HepG2 (cell line): ENCODE measurements at regions not wholly inside any gene's neighbourhood (a gene's known extent, or its start where the extent isn't known, plus 50 kb on each side); places are given as distances from the start of the nearest gene placed in this dataset.

Experiments used
- ATAC-seq: fragments of 200-7000 bp; cut with Tn5 transposase; 3 replicates; pipeline ENCODE4 v1.9.1; 2020; ENCODE audit warnings: mild to moderate bottlenecking, moderate library complexity
- BruUV-seq: library from RNA; stranded (reverse); fragments of 400-500 nt; replicated peaks from 2 replicates; lab custom pipeline; 2021; lab: Mats Ljungman, UMichigan
- CTCF ChIA-PET: fragments of 300-600 bp; formaldehyde crosslinking; extraction: SDS; loops from one replicate; lab custom pipeline; 2021; ENCODE audit warnings: low total read pairs, inconsistent platforms, low intra/inter-chr PET ratio; lab: Yijun Ruan, JAX
- POLR2A ChIA-PET: fragments of 350-600 bp; sonication (Branson Sonifier 250); formaldehyde crosslinking; loops from one replicate; lab custom pipeline; 2020; ENCODE audit warnings: antibody characterized with exemption, inconsistent platforms; lab: Yijun Ruan, JAX
- DNase-seq: peaks from one replicate; pipeline ENCODE4 v3.0.0-alpha.2; 2015; ENCODE audit warnings: low spot score
- FAIRE-seq: peaks from 3 replicates; lab custom pipeline; 2011; peaks lifted over from hg19 to GRCh38; lab: Jason Lieb, UNC
- H2AFZ ChIP-seq: one replicate; pipeline ENCODE4 v1.6.1; 2011; ENCODE audit warnings: low read length, inconsistent platforms
- H3K27ac ChIP-seq: fragments of 300-600 bp; 3 replicates; pipeline ENCODE4 v1.8.0; 2011; ENCODE audit warnings: mixed run types, mild to moderate bottlenecking, mixed read lengths, low read length, inconsistent platforms; ENCODE audit not compliant: insufficient read depth; ENCODE audit errors: extremely low read length
- H3K27me3 ChIP-seq, 2 experiments: fragments of 200-600 bp in 1 of 2; 2 replicates in 1 of 2; 3 replicates in 1 of 2; pipeline versions ENCODE4 v1.6.0 to v1.8.0; 2011; ENCODE audit warnings: low read length in 2 of 2, mild to moderate bottlenecking in 2 of 2, moderate library complexity in 2 of 2, inconsistent platforms in 1 of 2; ENCODE audit not compliant: insufficient read depth in 2 of 2, control insufficient read depth in 1 of 2
- H3K36me3 ChIP-seq, 2 experiments: fragments of 200-600 bp in 1 of 2; replicated peaks in 1 of 2; 2 replicates in 1 of 2; 3 replicates in 1 of 2; pipeline versions ENCODE4 v1.5.1 to v1.8.0; 2011; ENCODE audit warnings: low read length in 2 of 2, inconsistent platforms in 1 of 2; ENCODE audit not compliant: insufficient read depth in 2 of 2, control insufficient read depth in 1 of 2
- H3K4me1 ChIP-seq: 2 replicates; pipeline ENCODE4 v1.5.1; 2012; ENCODE audit warnings: low read length, inconsistent platforms; ENCODE audit not compliant: insufficient read depth
- H3K4me2 ChIP-seq: 2 replicates; pipeline ENCODE4 v1.6.0; 2011; ENCODE audit warnings: low read depth, low read length, inconsistent platforms
- H3K4me3 ChIP-seq, 3 experiments: fragments of 200-600 bp in 1 of 3; sonication (generic), shearing (Covaris generic) in 1 of 3; replicated peaks in 1 of 3; 2 replicates each; pipeline ENCODE4 v1.5.1; 2011 to 2016; ENCODE audit warnings: low read length in 3 of 3, inconsistent platforms in 2 of 3, low read depth in 2 of 3, mild to moderate bottlenecking in 2 of 3, control low read depth in 1 of 3, mixed read lengths in 1 of 3; ENCODE audit not compliant: insufficient read depth in 1 of 3
- H3K79me2 ChIP-seq: one replicate; pipeline ENCODE4 v1.6.1; 2011; ENCODE audit warnings: low read length, inconsistent platforms; ENCODE audit not compliant: insufficient read depth
- H3K9ac ChIP-seq: 2 replicates; pipeline ENCODE4 v1.6.0; 2011; ENCODE audit warnings: mild to moderate bottlenecking, low read depth, low read length, inconsistent platforms; ENCODE audit not compliant: insufficient read depth
- H3K9me3 ChIP-seq: 2 replicates; pipeline ENCODE4 v1.5.1; 2012; ENCODE audit warnings: mild to moderate bottlenecking, low read length
- H4K20me1 ChIP-seq: 2 replicates; pipeline ENCODE4 v1.6.0; 2011; ENCODE audit warnings: inconsistent platforms, mild to moderate bottlenecking, low read length, moderate library complexity; ENCODE audit not compliant: insufficient read depth
- ATF7-NPFF ChIP-seq: sonication (generic); formaldehyde crosslinking; IDR thresholded peaks from 2 replicates; pipeline ENCODE4 v1.8.1; 2023; ENCODE audit warnings: mild to moderate bottlenecking, low read depth, missing genetic modification reagents, moderate library complexity
- CBFB ChIP-seq: sonication (generic); formaldehyde crosslinking; IDR thresholded peaks from 2 replicates; pipeline ENCODE4 v1.4.0; 2020; ENCODE audit warnings: missing genetic modification reagents
- NFE2L2 ChIP-seq: fragments of 150-350 bp; IDR thresholded peaks from 2 replicates; pipeline ENCODE4 v1.6.1; 2014; ENCODE audit warnings: low read length
- TFAP4 ChIP-seq: sonication (generic); IDR thresholded peaks from 2 replicates; pipeline ENCODE4 v1.6.1; 2016; ENCODE audit warnings: low read depth, borderline replicate concordance
- TIGD3 ChIP-seq: sonication (generic); formaldehyde crosslinking; IDR thresholded peaks from 2 replicates; pipeline ENCODE4 v1.5.1; 2020; ENCODE audit warnings: mild to moderate bottlenecking, missing genetic modification reagents, borderline replicate concordance
- ZNF136 ChIP-seq: sonication (generic); formaldehyde crosslinking; IDR thresholded peaks from 2 replicates; pipeline ENCODE4 v1.8.1; 2022; ENCODE audit warnings: low read depth, mild to moderate bottlenecking, moderate library complexity, missing genetic modification reagents
- ZNF446 ChIP-seq: sonication (generic); formaldehyde crosslinking; IDR thresholded peaks from 2 replicates; pipeline ENCODE4 v1.5.0; 2020; ENCODE audit warnings: mild to moderate bottlenecking, missing genetic modification reagents
- ZNF569 ChIP-seq: sonication (generic); formaldehyde crosslinking; IDR thresholded peaks from 2 replicates; pipeline ENCODE4 v1.5.0; 2020; ENCODE audit warnings: mild to moderate bottlenecking, missing genetic modification reagents, moderate library complexity, borderline replicate concordance
- ZNF749 ChIP-seq: sonication (generic); formaldehyde crosslinking; IDR thresholded peaks from 2 replicates; pipeline ENCODE4 v1.8.0; 2022; ENCODE audit warnings: mild to moderate bottlenecking, missing genetic modification reagents, moderate library complexity, borderline replicate concordance
- ZNF839 ChIP-seq: sonication (generic); formaldehyde crosslinking; IDR thresholded peaks from 2 replicates; pipeline ENCODE4 v1.4.0; 2020; ENCODE audit warnings: missing genetic modification reagents, mild to moderate bottlenecking, borderline replicate concordance
- ZSCAN29 ChIP-seq: sonication (generic); formaldehyde crosslinking; conservative IDR thresholded peaks from 2 replicates; pipeline ENCODE4 v1.4.0; 2020; ENCODE audit warnings: mild to moderate bottlenecking, missing genetic modification reagents
- WGBS: methylation state at CpG from one replicate; pipeline ENCODE4 v1.1.6; 2017; ENCODE audit warnings: low lambda C conversion rate; 5-methylcytosine and 5-hydroxymethylcytosine counted together
- in situ Hi-C: cut with HindIII; loops from 2 replicates; pipeline ENCODE4 v1.10.0; 2017; ENCODE audit warnings: low pct_unique_long_range_greater_than_20kb; ENCODE audit not compliant: extremely low pct_ligation_motif_present
- intact Hi-C: fragments of 100-400 bp; cut with micrococcal nuclease; formaldehyde crosslinking; loops from one replicate; pipeline ENCODE4 v1.10.0; 2022; ENCODE audit not compliant: unreplicated experiment

GRCh38 chr11:95703049-95703448 is 86.5 kb downstream of the FAM76B start:
- POLR2A ChIA-PET, result no interaction called here
- intact Hi-C loops, result no loop called here
- TF ChIP-seq ZNF749 (CRISPR knock-in tag) (no peak), ZNF136 (no peak), ZSCAN29 (CRISPR knock-in tag) (no peak), ZNF446 (CRISPR knock-in tag) (no peak), TIGD3 (CRISPR knock-in tag) (no peak), NFE2L2 (no peak), ATF7-NPFF (CRISPR knock-in tag) (no peak), ZNF839 (CRISPR knock-in tag) (no peak), TFAP4 (no peak), ZNF569 (no peak), CBFB (CRISPR knock-in tag) (no peak)
- TF ChIP-seq, all 625 proteins: peak for 0
- Histone ChIP-seq H3K9ac (no peak overlapping the region), H3K9me3 (no peaks in the 10 kb centered on the region), H3K36me3 (no peaks in the 10 kb centered on the region), H4K20me1 (no peaks in the 10 kb centered on the region), H2AFZ (no peak overlapping the region), H3K4me3 (no peak overlapping the region), H3K4me1 (no peaks in the 10 kb centered on the region), H3K79me2 (no peaks in the 10 kb centered on the region), H3K27me3 (peaks cover 3 to 11% of the 10 kb centered on the region in 2 experiments; a peak in 3 of 5 replicates), H3K4me2 (no peak overlapping the region), H3K27ac (no peak overlapping the region)
- no TSS peak for BruUV-seq
- DNase-seq (no peak), ATAC-seq (no peak), FAIRE-seq (no peak)
- 15% methylated on average over 3 of the region's 3 CpGs for WGBS
- in situ Hi-C loops, result loop anchor here (10.0 kb wide), 1 partner anchor 638 kb away; the partner anchor contains the start of gene SRSF8
- CTCF ChIA-PET, result interaction anchor here (1.0 kb wide), 1 partner anchor 552 kb away, joined by 3 read pairs; no protein-coding TSS in a partner anchor
